Suprapubic skin (tissue), 3 donors: ENCODE measurements at regions not wholly inside any gene's neighbourhood (a gene's known extent, or its start where the extent isn't known, plus 50 kb on each side); places are given as distances from the start of the nearest gene placed in this dataset.

Experiments used
- CTCF ChIP-seq, 2 donors: fragments of 200-600 bp in 1 of 2; fragments of 450-650 bp in 1 of 2; sonication (generic) in 1 of 2; IDR thresholded peaks; one replicate each; pipeline ENCODE4 v1.5.1; 2016 to 2019; ENCODE audit warnings: antibody characterized with exemption in 2 of 2, mild to moderate bottlenecking in 1 of 2, moderate library complexity in 1 of 2
- POLR2AphosphoS5 ChIP-seq, 3 donors: sonication (generic); formaldehyde crosslinking; IDR thresholded peaks; one replicate each; pipeline ENCODE4 v1.6.1; 2017; ENCODE audit warnings: antibody characterized with exemption in 3 of 3

- TF ChIP-seq POLR2AphosphoS5 (IDR thresholded peaks at IDR 0.05) (no peak), CTCF (IDR thresholded peaks at IDR 0.05) (no peak)
Measured at GRCh38 chr10:33777223-33777622, 442.8 kb upstream of the NRP1 start.
